GM12891 (cell line): ENCODE measurements at regions not wholly inside any gene's neighbourhood (a gene's known extent, or its start where the extent isn't known, plus 50 kb on each side); places are given as distances from the start of the nearest gene placed in this dataset.

Source experiments
- POLR2A ChIP-seq: IDR thresholded peaks from 2 replicates; pipeline ENCODE4 v1.6.1; 2011; ENCODE audit warnings: low read depth, low read length, control low read depth
- POLR2AphosphoS5 ChIP-seq: IDR thresholded peaks from 2 replicates; pipeline ENCODE4 v1.6.1; 2011; ENCODE audit warnings: low read depth, low read length, control low read depth
- POU2F2 ChIP-seq: IDR thresholded peaks from 2 replicates; pipeline ENCODE4 v1.6.1; 2011; ENCODE audit warnings: low read depth, mild to moderate bottlenecking, control low read depth, low read length, moderate library complexity
- SPI1 ChIP-seq: IDR thresholded peaks from 2 replicates; pipeline ENCODE4 v1.6.1; 2011; ENCODE audit warnings: low read depth, low read length, control low read depth
- TAF1 ChIP-seq: IDR thresholded peaks from 2 replicates; pipeline ENCODE4 v1.6.1; 2011; ENCODE audit warnings: low read depth, low read length, control low read depth

- TF ChIP-seq TAF1 (no peak), SPI1 (no peak), POLR2AphosphoS5 (no peak), POLR2A (no peak), POU2F2 (no peak)
Measured at GRCh38 chr6:166085500-166085899, 82.2 kb downstream of the TBXT start.
